NCI-H2029 treated with DMSO at 0.1 percent for 48 hours (cell line): ENCODE measurements at regions not wholly inside any gene's neighbourhood (a gene's known extent, or its start where the extent isn't known, plus 50 kb on each side); places are given as distances from the start of the nearest gene placed in this dataset.

ENCODE experiments used
- DNase-seq: peaks from one replicate; lab custom pipeline; 2025; lab: John Stamatoyannopoulos, UW

GRCh38 chr2:145199042-145199441 lies 679.1 kb upstream of the ZEB2 start:
- DNase-seq = peak; percentile 69

GRCh38 chr2:145198555-145198954 lies 678.6 kb upstream of the ZEB2 start:
- no peak for DNase-seq

GRCh38 chr2:145197944-145198343 lies 678.0 kb upstream of the ZEB2 start:
- no peak for DNase-seq

- no peak for DNase-seq
These were observed 674.8 kb upstream of the ZEB2 start for GRCh38 chr2:145194673-145195072.

GRCh38 chr2:145190031-145190703 lies 670.2 kb upstream of the ZEB2 start:
- no peak for DNase-seq

- DNase-seq = no peak
These were observed 666.4 kb upstream of the ZEB2 start for GRCh38 chr2:145186303-145186702.

GRCh38 chr2:145185696-145186095 lies 665.8 kb upstream of the ZEB2 start:
- DNase-seq = no peak

GRCh38 chr2:145184741-145185651 lies 665.1 kb upstream of the ZEB2 start:
- no peak for DNase-seq

GRCh38 chr2:145169285-145169684 lies 649.4 kb upstream of the ZEB2 start:
- no peak for DNase-seq

- no peak for DNase-seq
These were observed 648.2 kb upstream of the ZEB2 start for GRCh38 chr2:145168091-145168490.

- DNase-seq = no peak
These were observed 646.9 kb upstream of the ZEB2 start for GRCh38 chr2:145166731-145167302.

- DNase-seq = no peak
These were observed 641.7 kb upstream of the ZEB2 start for GRCh38 chr2:145161656-145162055.

GRCh38 chr2:145160855-145161254 lies 640.9 kb upstream of the ZEB2 start:
- no peak for DNase-seq

- DNase-seq = no peak
These were observed 639.8 kb upstream of the ZEB2 start for GRCh38 chr2:145159676-145160075.

GRCh38 chr2:145157741-145158591 lies 638.0 kb upstream of the ZEB2 start:
- DNase-seq = no peak

GRCh38 chr2:145157036-145157675 lies 637.2 kb upstream of the ZEB2 start:
- no peak for DNase-seq

GRCh38 chr2:145156199-145156598 lies 636.3 kb upstream of the ZEB2 start:
- DNase-seq = no peak

GRCh38 chr2:145155196-145155595 lies 635.3 kb upstream of the ZEB2 start:
- DNase-seq = no peak

- DNase-seq = no peak
These were observed 634.8 kb upstream of the ZEB2 start for GRCh38 chr2:145154731-145155130.

GRCh38 chr2:145146691-145147090 lies 626.8 kb upstream of the ZEB2 start:
- no peak for DNase-seq

- no peak for DNase-seq
These were observed 624.3 kb upstream of the ZEB2 start for GRCh38 chr2:145144131-145144728.
